ENCODE measurements at regions not wholly inside any gene's neighbourhood (a gene's known extent, or its start where the extent isn't known, plus 50 kb on each side); places are given as distances from the start of the nearest gene placed in this dataset.

DNA sequence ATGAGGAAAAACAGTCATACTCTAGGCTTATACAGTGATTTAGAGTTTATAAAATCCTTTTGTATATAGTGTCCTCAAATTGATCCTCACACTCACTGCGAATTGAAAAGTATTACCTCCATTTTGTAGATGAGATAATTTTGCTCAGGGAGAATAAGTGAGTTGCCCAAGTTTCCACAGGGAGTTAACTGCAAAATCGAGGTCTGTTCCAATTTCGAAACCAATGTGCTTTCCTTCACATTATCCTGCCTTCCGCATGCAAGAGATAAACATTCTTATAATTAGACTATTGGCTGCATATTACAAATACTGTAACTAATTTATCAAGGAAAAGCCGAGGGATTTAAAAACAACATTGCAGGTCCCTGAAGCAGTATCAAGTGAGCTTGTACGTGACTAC, 667.0 kb downstream of the SQOR start:
- TF ChIP-seq RAD21 (IDR thresholded peaks at IDR 0.05; ENCODE audit: low read depth): no peak
- TF ChIP-seq EP300 (IDR thresholded peaks at IDR 0.05; ENCODE audit: borderline replicate concordance): no peak
- TF ChIP-seq CEBPB (IDR thresholded peaks at IDR 0.05): no peak
- no peak for TF ChIP-seq NFIC (IDR thresholded peaks at IDR 0.05)
- TF ChIP-seq REST (IDR thresholded peaks at IDR 0.05; ENCODE audit: low read depth): no peak
- no peak for TF ChIP-seq MAX (IDR thresholded peaks at IDR 0.05)
- no peak for TF ChIP-seq YY1 (IDR thresholded peaks at IDR 0.05; ENCODE audit: low read depth)
- TF ChIP-seq ZBTB7A (IDR thresholded peaks at IDR 0.05; ENCODE audit: low read depth): no peak
- no peak for TF ChIP-seq CREB1 (IDR thresholded peaks at IDR 0.05; ENCODE audit: low read depth)
- no peak for TF ChIP-seq TEAD4 (IDR thresholded peaks at IDR 0.05)
- TF ChIP-seq TAF1 (IDR thresholded peaks at IDR 0.05; ENCODE audit: low read depth): no peak
- no peak for TF ChIP-seq FOXM1 (IDR thresholded peaks at IDR 0.05; ENCODE audit: borderline replicate concordance, low read depth)
- TF ChIP-seq EGR1 (IDR thresholded peaks at IDR 0.05): no peak
